Stimulated activated CD8-positive, alpha-beta memory T cell treated with anti-CD3 and anti-CD28 coated beads, Interleukin-12 subunit alpha, Interleukin-12 subunit beta, amount 100 ng/mL, for 24 hours (primary cell): ENCODE measurements at regions not wholly inside any gene's neighbourhood (a gene's known extent, or its start where the extent isn't known, plus 50 kb on each side); places are given as distances from the start of the nearest gene placed in this dataset.
"Not testable (repeated sequence)": the region's sequence is repeated elsewhere in the genome, so short reads cannot be mapped to it uniquely, and the experiment has no call there.

Experiments
- DNase-seq: peaks from one replicate; pipeline ENCODE4 v3.0.0-alpha.2; 2020; ENCODE audit errors: extremely low read depth

GRCh38 chr3:14252321-14253021, 73.9 kb downstream of the LSM3 start:
- no peak for DNase-seq

DNA sequence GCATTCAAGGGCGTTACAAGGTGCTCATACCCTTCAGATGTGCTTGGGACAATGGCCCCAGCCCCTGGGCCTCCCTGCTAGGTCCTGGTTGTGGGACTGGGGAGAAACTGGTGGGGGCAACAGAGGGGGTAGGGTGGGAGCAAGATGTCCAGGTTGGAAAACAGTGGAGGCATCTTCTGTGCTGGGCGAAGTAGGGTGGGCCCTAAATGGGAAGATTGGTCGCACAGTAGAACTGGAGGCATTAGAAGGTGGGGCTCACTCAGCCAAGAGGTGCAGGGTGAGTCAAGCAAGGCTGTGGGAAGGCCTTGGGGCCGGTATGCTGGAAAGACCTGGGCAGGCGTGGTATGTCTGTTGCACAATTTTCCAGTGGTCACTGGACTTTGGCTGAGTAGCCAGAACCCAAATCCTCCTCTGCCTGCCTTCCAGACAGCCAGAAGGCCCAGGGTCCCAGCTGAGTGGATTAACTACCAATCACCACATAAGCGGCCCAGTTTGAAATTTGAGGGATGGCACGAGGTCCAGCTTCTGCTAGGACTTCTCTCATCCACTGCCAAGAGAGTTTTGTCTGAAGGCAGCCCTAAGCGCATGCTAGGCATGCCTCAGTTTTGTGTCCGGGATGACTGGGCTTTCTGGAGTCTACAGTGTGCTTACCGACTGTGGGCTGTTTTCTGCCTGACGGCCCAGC, 74.5 kb downstream of the LSM3 start:
- DNase-seq: no peak

DNA sequence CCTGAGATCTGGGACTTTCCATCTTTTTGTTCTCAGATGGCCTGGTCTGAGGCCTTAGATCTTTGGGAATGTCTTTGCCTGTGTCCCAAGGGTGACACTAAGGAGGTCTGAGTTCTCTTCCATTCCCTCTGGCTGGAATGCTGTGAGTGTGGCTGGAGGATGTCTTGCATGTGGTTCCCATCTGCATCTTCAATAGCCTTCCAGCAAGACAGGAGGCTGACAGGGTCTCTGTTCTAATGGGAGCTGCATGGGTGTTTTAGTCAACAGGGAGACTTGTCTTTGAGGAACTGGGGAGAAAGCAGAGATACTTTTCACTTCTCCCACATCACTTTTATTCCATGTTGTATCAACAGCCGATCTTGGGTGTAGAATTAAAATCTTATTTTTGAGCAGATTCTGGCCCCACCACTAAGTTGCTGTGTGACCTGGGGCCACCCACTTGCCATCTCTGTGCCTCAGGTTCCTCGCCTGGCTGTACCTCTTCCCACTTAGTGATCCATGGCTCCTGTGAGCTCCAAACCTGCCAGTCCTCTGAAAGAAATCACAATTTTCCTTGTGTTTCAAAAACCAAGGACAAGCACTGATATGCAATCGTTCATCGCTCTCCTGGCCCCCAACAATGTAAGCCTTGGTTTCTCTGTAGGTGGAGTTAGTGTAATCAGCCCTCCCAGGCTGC, 75.2 kb downstream of the LSM3 start:
- DNase-seq: no peak

DNA sequence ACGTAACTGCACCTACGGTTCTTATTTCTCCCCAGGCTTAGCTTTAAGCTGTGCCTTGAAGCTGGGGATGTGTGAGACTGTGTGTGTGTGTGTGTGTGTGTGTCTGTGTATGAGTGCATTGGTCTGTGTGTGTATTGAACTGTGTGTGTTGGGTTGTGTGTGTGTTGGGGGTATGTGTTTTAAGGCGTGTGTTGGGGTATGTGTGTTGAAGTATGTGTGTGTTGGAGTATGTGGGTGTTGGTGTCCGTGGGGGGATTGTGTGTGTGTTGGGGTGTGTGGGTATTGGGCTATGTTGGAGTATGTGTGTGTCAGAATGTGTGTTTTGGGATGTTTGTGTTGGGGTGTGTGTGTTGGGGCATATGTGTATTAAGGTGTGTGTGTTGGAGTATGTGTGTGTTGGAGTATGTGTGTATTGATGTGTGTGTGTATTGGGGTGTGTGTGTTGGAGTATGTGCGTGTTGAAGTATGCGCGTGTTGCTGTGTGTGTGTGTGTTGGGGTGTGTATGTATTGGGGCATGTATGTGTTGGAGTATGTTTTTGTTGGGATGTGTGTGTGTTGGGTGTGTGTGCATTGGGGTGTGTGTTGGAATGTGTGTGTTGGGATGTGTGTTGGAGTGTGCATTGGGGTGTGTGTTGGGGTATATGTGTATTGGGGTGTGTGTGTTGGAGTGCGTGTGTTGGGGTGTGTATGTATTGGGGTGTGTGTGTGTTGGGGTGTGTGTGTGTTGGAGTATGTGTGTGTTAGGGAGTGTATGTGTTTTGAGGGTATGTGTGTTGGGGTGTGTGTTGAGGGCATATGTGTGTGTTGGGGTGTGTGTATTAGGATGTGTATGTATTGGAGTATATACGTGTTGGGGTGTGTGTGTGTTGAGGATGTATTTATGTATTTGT, 76.4 kb downstream of the LSM3 start:
- DNase-seq: no peak

DNA sequence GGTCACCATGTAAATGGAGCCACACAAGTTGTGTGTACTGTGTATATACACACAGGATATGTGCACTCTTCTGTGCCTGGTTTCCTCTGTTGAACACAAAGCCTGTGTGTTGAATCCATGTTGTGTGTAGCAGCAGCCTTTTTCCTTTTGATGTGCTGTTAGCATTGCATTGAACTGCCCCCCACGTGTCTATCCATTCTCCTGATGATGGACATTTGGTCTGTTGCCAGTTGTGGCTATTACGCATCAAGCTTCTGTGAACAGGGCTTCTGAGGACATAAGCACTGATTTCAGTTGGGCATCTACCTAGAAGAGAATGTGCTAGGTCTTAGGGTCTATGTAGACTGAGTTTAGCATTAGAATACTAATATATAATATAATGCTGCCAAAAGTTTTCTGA, 77.4 kb downstream of the LSM3 start:
- DNase-seq: no peak

DNA sequence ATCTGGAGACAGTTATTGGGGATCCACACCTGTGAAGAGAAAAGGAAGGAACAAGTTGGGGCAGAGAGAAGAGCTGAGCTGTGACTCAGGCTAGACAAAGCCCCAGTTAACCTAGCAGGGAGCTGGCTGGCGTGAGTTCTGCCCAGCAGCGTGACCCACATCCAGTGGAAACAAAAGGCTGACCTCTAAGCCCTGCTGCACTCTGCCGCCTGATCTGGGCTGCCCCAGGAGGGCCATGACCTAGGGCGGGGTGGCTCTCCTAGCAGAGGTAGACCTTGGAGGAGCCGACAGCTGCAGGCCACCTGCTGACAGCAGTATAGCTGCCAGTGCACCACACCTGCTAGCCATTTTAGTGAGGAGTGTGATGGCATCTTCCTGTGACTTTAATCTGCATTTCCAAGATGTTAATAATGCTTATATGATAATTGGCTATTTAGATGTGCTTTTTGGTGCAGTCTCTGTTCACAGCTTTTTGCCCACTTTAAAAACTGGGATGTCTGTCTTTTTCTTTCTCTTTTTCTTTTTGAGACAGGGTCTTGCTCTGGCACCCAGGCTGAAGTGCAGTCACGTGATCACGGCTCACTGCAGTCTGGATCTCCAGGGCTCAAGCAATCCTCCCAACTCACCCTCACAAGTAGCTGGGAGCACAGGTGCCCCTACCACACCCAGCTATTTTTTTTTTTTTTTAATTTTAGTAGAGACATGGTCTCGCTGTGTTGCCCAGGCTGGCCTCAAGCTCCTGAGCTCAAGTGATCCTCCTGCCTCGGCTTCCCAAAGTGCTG, 78.1 kb downstream of the LSM3 start:
- no peak for DNase-seq

- DNase-seq: no peak
These were observed 80.6 kb downstream of the LSM3 start for GRCh38 chr3:14258906-14259904.

- no peak for DNase-seq
These were observed 81.8 kb downstream of the LSM3 start for GRCh38 chr3:14260463-14260862.

DNA sequence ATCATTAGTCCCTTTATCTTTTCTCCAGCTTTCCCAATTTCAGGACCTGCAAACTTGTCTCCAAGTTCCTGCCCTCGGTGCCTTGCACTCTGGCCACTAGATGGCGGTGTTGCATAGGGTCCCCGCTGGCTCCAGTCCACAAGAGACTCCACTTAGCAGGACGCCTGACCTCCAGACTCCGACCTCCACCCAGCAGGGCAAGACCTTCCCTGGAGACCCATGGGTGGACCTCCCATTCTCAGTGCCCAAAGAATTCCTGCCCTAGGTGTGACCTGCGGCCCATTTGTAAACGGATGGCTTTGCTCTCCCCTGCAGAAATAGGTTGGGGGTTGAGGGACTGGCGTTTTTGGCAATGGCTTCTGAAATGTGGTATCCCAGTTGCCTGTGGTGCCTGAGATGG, 82.6 kb downstream of the LSM3 start:
- DNase-seq: peak; percentile 23

- no peak for DNase-seq
These were observed 83.6 kb downstream of the LSM3 start for GRCh38 chr3:14262212-14262611.

DNA sequence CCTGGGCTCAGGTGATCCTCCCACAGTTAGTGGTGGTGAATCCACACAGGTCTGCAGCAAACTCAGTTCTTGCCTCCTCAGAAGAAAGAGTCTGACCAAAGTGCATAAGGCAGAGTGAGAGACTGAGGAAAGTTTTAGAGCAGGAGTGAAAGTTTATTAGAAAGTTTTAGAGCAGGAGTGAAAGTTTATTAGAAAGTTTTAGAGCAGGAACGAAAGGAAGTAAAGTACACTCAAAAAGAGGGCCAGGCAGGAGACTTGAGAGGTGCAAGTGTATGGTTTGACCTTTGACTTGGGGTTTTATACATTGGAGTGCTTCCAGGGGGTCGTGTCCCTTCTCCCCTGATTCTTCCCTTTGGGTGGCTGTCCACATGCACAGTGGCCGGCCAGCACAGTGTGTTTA, 84.2 kb downstream of the LSM3 start:
- DNase-seq: no peak

DNA sequence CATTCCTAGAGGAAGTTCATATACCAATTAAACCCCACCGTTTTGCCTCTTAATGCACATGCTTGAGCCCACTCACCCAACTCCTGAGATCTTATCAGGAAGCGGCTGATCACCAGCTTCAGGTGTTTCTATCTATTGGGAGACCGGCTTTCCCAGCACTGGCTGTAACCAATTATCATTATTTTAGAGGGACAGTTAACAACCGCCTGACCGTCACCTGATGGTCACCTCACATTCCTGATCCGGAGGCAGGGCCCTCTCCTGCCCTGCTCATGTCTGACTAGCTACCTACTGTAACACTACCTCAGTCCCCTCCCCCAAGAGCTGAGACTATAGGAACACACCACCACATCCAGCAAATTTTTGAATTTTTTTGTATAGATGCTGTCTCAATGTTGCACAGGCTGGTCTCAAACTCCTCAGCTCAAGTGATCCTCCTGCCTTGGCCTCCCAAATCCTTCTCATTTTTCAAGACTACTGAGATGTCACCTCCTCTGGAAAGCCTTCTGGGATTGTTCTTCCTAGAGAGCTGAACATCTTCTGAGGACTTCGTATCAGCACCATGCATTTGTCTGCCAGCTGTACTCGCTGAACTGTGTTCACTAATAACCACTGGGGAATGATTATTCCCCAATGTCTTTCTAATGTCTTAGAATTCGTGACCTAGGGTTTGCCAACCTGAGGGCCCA, 84.8 kb downstream of the LSM3 start:
- DNase-seq: no peak

- no peak for DNase-seq
These were observed 86.8 kb downstream of the LSM3 start for GRCh38 chr3:14265246-14265962.

DNA sequence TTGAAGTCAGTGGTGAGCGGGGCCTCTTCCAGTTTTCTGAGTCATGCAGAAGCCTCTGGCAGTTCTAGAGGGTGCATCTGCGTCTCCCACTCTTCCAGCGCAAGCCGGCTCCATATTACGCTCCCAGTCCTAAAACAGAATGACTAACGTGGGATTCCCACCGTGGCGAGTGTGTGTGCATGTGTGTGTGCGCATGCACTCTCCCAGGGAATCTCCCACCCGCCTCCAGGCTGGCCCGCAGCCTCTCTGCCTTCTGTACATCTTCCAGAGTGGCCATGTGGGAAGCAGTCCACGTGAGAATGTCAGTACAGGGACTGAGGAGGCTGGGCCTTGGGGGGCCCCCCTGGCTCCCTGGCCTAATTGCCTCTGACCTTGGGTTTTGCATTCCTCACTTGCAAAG, 87.7 kb downstream of the LSM3 start:
- no peak for DNase-seq

DNA sequence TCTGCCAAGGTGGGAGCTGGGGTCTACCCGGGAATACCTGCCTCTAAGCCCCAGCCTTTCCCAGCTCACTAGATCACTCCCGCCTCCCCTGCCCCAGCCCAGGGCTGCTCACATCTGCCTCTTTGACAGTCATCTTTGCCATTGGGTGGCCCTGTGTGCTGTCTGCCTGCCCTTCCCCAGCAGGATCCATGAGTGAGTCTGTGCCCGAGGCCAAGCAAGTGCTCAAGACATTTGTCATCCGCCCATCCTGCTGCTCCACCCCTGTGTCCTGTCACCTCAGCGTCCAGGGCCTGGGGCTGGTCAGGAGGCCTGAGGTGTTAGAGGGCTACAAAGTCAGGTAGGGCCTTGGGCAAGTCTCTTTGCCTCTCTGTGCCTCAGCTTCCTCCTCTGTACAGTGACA, 89.4 kb downstream of the LSM3 start:
- no peak for DNase-seq

GRCh38 chr3:14268897-14269296, 90.3 kb downstream of the LSM3 start:
- no peak for DNase-seq

DNA sequence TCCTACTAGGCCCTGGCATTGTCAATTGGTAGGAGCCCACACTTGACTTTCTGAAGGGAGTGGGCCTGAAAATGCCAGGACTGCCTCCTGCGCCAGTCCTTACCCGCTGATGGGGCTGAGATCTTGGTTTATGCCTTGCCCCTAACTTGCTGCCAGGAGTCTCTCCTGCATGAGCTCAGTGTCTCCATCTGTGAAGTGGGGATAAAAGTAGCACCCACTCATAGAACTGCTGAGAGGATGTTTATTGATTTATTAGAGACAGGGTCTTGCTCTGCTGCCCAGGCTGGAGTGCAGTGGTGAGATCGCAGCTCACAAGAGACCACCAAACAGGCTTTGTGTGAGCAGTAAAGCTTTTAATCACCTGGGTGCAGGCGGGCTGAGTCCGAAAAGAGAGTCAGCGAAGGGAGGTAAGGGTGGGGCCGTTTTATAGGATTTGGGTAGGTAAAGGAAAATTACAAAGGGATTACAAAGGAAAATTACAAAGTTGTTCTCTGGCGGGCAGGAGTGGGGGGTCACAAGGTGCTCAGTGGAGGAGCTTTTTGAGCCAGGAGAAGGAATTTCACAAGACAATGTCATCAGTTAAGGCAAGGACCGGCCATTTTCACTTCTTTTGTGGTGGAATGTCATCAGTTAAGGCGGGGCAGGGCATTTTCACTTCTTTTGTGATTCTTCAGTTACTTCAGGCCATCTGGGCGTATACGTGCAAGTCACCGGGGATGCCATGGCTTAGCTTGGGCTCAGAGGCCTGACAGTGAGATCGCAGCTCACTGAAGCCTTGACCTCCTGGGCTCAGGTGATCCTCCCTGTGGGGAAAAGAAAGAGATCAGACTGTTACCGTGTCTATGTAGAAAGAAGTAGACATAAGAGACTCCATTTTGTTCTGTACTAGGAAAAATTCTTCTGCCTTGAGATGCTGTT, 93.7 kb downstream of the LSM3 start:
- DNase-seq: not testable (repeated sequence)
